ENCODE measurements at regions not wholly inside any gene's neighbourhood (a gene's known extent, or its start where the extent isn't known, plus 50 kb on each side); places are given as distances from the start of the nearest gene placed in this dataset.
"Not testable (repeated sequence)": the region's sequence is repeated elsewhere in the genome, so short reads cannot be mapped to it uniquely, and the experiment has no call there.

GRCh38 chr21:16117851-16118590 lies 388.2 kb downstream of the USP25 start:
- Mint-ChIP-seq H3K9me3 (ENCODE audit: unreplicated experiment) (no peaks in the 10 kb centered on the region), H3K27me3 (ENCODE audit: unreplicated experiment) (peaks cover 2% of the 10 kb centered on the region), H3K4me3 (ENCODE audit: unreplicated experiment) (no peak overlapping the region), H3K27ac (ENCODE audit: unreplicated experiment) (no peak overlapping the region), H3K36me3 (ENCODE audit: low read depth, unreplicated experiment) (peaks cover 4% of the 10 kb centered on the region), H3K4me1 (ENCODE audit: unreplicated experiment) (no peaks in the 10 kb centered on the region)
- no peak for TF ChIP-seq CTCF (IDR thresholded peaks at IDR 0.05; ENCODE audit: unreplicated experiment)
- no peak for DNase-seq (ENCODE audit: low spot score)

- Mint-ChIP-seq H3K4me3 (ENCODE audit: unreplicated experiment) (no peak overlapping the region), H3K36me3 (ENCODE audit: low read depth, unreplicated experiment) (no peaks in the 10 kb centered on the region), H3K27ac (ENCODE audit: unreplicated experiment) (no peak overlapping the region), H3K27me3 (ENCODE audit: unreplicated experiment) (peaks cover 2% of the 10 kb centered on the region), H3K9me3 (ENCODE audit: unreplicated experiment) (no peaks in the 10 kb centered on the region), H3K4me1 (ENCODE audit: unreplicated experiment) (no peaks in the 10 kb centered on the region)
- no peak for TF ChIP-seq CTCF (IDR thresholded peaks at IDR 0.05; ENCODE audit: unreplicated experiment)
- no peak for DNase-seq (ENCODE audit: low spot score)
Measured at GRCh38 chr21:16124378-16125138, 394.8 kb downstream of the USP25 start.

- Mint-ChIP-seq H3K9me3 (ENCODE audit: unreplicated experiment) (no peaks in the 10 kb centered on the region), H3K27me3 (ENCODE audit: unreplicated experiment) (peaks cover 2% of the 10 kb centered on the region), H3K36me3 (ENCODE audit: low read depth, unreplicated experiment) (peaks cover 3% of the 10 kb centered on the region), H3K4me1 (ENCODE audit: unreplicated experiment) (no peaks in the 10 kb centered on the region), H3K4me3 (ENCODE audit: unreplicated experiment) (no peak overlapping the region), H3K27ac (ENCODE audit: unreplicated experiment) (no peak overlapping the region)
- TF ChIP-seq CTCF (IDR thresholded peaks at IDR 0.05; ENCODE audit: unreplicated experiment), result no peak
- no peak for DNase-seq (ENCODE audit: low spot score)
Measured at GRCh38 chr21:16125274-16125673, 395.5 kb downstream of the USP25 start.

- not testable (repeated sequence) for H3K9me3 Mint-ChIP-seq (ENCODE audit: unreplicated experiment); H3K4me1 Mint-ChIP-seq (ENCODE audit: unreplicated experiment); H3K27ac Mint-ChIP-seq (ENCODE audit: unreplicated experiment); H3K4me3 Mint-ChIP-seq (ENCODE audit: unreplicated experiment); H3K27me3 Mint-ChIP-seq (ENCODE audit: unreplicated experiment); DNase-seq (ENCODE audit: low spot score); H3K36me3 Mint-ChIP-seq (ENCODE audit: low read depth, unreplicated experiment)
Measured at GRCh38 chr21:16132453-16132852, 402.7 kb downstream of the USP25 start.

GRCh38 chr21:16133248-16133647 lies 403.5 kb downstream of the USP25 start:
- no peak for TF ChIP-seq CTCF (IDR thresholded peaks at IDR 0.05; ENCODE audit: unreplicated experiment)
- Mint-ChIP-seq H3K4me1 (ENCODE audit: unreplicated experiment) (no peaks in the 10 kb centered on the region), H3K27me3 (ENCODE audit: unreplicated experiment) (no peaks in the 10 kb centered on the region), H3K4me3 (ENCODE audit: unreplicated experiment) (no peak overlapping the region), H3K9me3 (ENCODE audit: unreplicated experiment) (no peaks in the 10 kb centered on the region), H3K36me3 (ENCODE audit: low read depth, unreplicated experiment) (peaks cover 5% of the 10 kb centered on the region), H3K27ac (ENCODE audit: unreplicated experiment) (no peak overlapping the region)
- no peak for DNase-seq (ENCODE audit: low spot score)
